ENCODE measurements at regions not wholly inside any gene's neighbourhood (a gene's known extent, or its start where the extent isn't known, plus 50 kb on each side); places are given as distances from the start of the nearest gene placed in this dataset.

- CTCF ChIA-PET (ENCODE audit: low intra/inter-chr PET ratio), result no interaction called here
- TF ChIP-seq BCLAF1 (IDR thresholded peaks at IDR 0.05; ENCODE audit: borderline replicate concordance in 1 of 2, control insufficient read depth in 1 of 2, low read depth in 2 of 2, low read length in 1 of 2), result no peak
- no peak for TF ChIP-seq SMARCA5 (IDR thresholded peaks at IDR 0.05)
- no peak for TF ChIP-seq AFF1 (IDR thresholded peaks at IDR 0.05; ENCODE audit: low read depth in 1 of 2, partially characterized antibody in 2 of 2)
- no peak for TF ChIP-seq TBL1XR1 (IDR thresholded peaks at IDR 0.05; ENCODE audit: low read length in 2 of 2)
- no peak for TF ChIP-seq MTA2 (IDR thresholded peaks at IDR 0.05; ENCODE audit: low read depth)
- TF ChIP-seq ETS1 (conservative IDR thresholded peaks at IDR 0.05; ENCODE audit: control insufficient read depth, low read depth, low read length), result no peak
- no peak for TF ChIP-seq E4F1 (CRISPR knock-in tag; IDR thresholded peaks at IDR 0.05; ENCODE audit: borderline replicate concordance)
- no peak for TF ChIP-seq MCM7 (IDR thresholded peaks at IDR 0.05)
- TF ChIP-seq MTA3 (IDR thresholded peaks at IDR 0.05; ENCODE audit: borderline replicate concordance), result no peak
These were observed 495.4 kb downstream of the TBC1D4 start for GRCh38 chr13:74986609-74987008.

More at GRCh38 chr13:74986609-74987008, 495.4 kb downstream of the TBC1D4 start:
- H3K4me1 ChIP-seq (replicated peaks in 1 of 2; ENCODE audit: control insufficient read depth in 2 of 2, insufficient read depth in 2 of 2, low read length in 2 of 2), result no peaks in the 10 kb centered on the region
- no peak overlapping the region for H3K4me2 ChIP-seq (ENCODE audit: insufficient read depth, low read length)
- POLR2A ChIA-PET, result no interaction called here
- FAIRE-seq, result no peak
- intact Hi-C loops (cut with micrococcal nuclease) (no loop called here), in situ Hi-C loops (cut with MboI) (no loop called here)
- H3K4me3 ChIP-seq, result no peak overlapping the region
- no peak overlapping the region for H3K27ac ChIP-seq (ENCODE audit: extremely low read depth, low read depth, low read length)
- WGBS (ENCODE audit: insufficient coverage, low coverage, missing lambda C conversion rate), result 5% methylated on average over 2 of the region's 2 CpGs
- no peaks in the 10 kb centered on the region for H3K9me1 ChIP-seq (ENCODE audit: control insufficient read depth, insufficient read depth, low read length)
- BruUV-seq (replicated peaks), result no TSS peak
- no peaks in the 10 kb centered on the region for H3K9me3 ChIP-seq (replicated peaks; ENCODE audit: control insufficient read depth, insufficient read depth, low read depth, low read length)
- H3K9ac ChIP-seq (ENCODE audit: insufficient read depth in 1 of 2, low read depth in 2 of 2, low read length in 2 of 2), result no peak overlapping the region
- H2AFZ ChIP-seq (ENCODE audit: low read depth, low read length), result no peak overlapping the region
- H3K36me3 ChIP-seq (ENCODE audit: control insufficient read depth, insufficient read depth, low read length), result no peaks in the 10 kb centered on the region
- ATAC-seq, result no peak
- no peaks in the 10 kb centered on the region for H3K79me2 ChIP-seq (ENCODE audit: control insufficient read depth, insufficient read depth, low read length)
- H4K20me1 ChIP-seq (replicated peaks; ENCODE audit: control insufficient read depth, insufficient read depth, low read length), result no peaks in the 10 kb centered on the region
- H3K27me3 ChIP-seq (ENCODE audit: control insufficient read depth in 2 of 2, insufficient read depth in 2 of 2, low read length in 2 of 2), result no peaks in the 10 kb centered on the region
- DNase-seq (ENCODE audit: extremely low read depth in 1 of 4, low spot score in 3 of 4), result no peak

Measured in K562 (cell line).